Vagina (tissue), 2 donors: ENCODE measurements at regions not wholly inside any gene's neighbourhood (a gene's known extent, or its start where the extent isn't known, plus 50 kb on each side); places are given as distances from the start of the nearest gene placed in this dataset.

Experiments used
- CTCF ChIP-seq, 3 experiments: fragments of 450-650 bp in 2 of 3; fragments of 200-600 bp in 1 of 3; sonication (generic) in 1 of 3; IDR thresholded peaks; one replicate each; pipeline ENCODE4 v1.5.1; 2017 to 2019; ENCODE audit warnings: antibody characterized with exemption in 3 of 3, mild to moderate bottlenecking in 2 of 3, moderate library complexity in 2 of 3
- POLR2A ChIP-seq, 2 donors: fragments of 450-650 bp; IDR thresholded peaks; one replicate each; pipeline ENCODE4 v1.6.1; 2017; ENCODE audit warnings: antibody characterized with exemption in 2 of 2, mild to moderate bottlenecking in 2 of 2, moderate library complexity in 2 of 2
- POLR2AphosphoS5 ChIP-seq, 2 donors: sonication (generic); formaldehyde crosslinking; IDR thresholded peaks; one replicate each; pipeline ENCODE4 v1.9.0; 2017; ENCODE audit warnings: antibody characterized with exemption in 2 of 2, mild to moderate bottlenecking in 2 of 2, low read depth in 1 of 2; ENCODE audit not compliant: insufficient read depth in 1 of 2

- TF ChIP-seq POLR2A (IDR thresholded peaks at IDR 0.05) (no peak), CTCF (IDR thresholded peaks at IDR 0.05) (no peak), POLR2AphosphoS5 (IDR thresholded peaks at IDR 0.05; ENCODE audit: insufficient read depth in 1 of 2, low read depth in 1 of 2) (no peak)
Observed at GRCh38 chr3:189457631-189458412, 173.4 kb upstream of the TP63 start.
